HCT116 (cell line): ENCODE measurements at regions not wholly inside any gene's neighbourhood (a gene's known extent, or its start where the extent isn't known, plus 50 kb on each side); places are given as distances from the start of the nearest gene placed in this dataset.
A peak's percentile ranks its signal among the peaks of the same experiment; 100 is the strongest.

ENCODE experiments used
- ATAC-seq: fragments of 200-7000 bp; cut with Tn5 transposase; 2 replicates; pipeline ENCODE4 v1.9.1; 2020; ENCODE audit warnings: mild to moderate bottlenecking, moderate library complexity
- BruUV-seq: library from RNA; stranded (reverse); fragments of 400-500 nt; replicated peaks from 2 replicates; lab custom pipeline; 2021; lab: Mats Ljungman, UMichigan
- CTCF ChIA-PET: fragments of 300-600 bp; sonication (Branson Sonifier 250); formaldehyde crosslinking; loops from one replicate; lab custom pipeline; 2021; ENCODE audit warnings: antibody characterized with exemption; lab: Charles Lee
- POLR2A ChIA-PET: fragments of 300-600, 350-600 bp; sonication (Branson Sonifier 250); formaldehyde crosslinking; loops from one replicate; lab custom pipeline; 2021; ENCODE audit warnings: antibody characterized with exemption; lab: Charles Lee
- RAD21 ChIA-PET, 2 experiments: fragments of 300-600 bp; sonication (Branson Sonifier 250); formaldehyde crosslinking; loops; one replicate each; lab custom pipeline; 2023; ENCODE audit warnings: low total read pairs in 2 of 2; ENCODE audit not compliant: uncharacterized antibody in 2 of 2, unreplicated experiment in 2 of 2, low non-redundant PET in 1 of 2; lab: Charles Lee
- DNase-seq: peaks from one replicate; pipeline ENCODE4 v3.0.0-alpha.2; 2010; ENCODE audit warnings: low read depth, low spot score
- H2AFZ ChIP-seq: fragments of 200-600 bp; shearing (Covaris generic), sonication (generic); 2 replicates; pipeline ENCODE4 v1.6.1; 2017; ENCODE audit warnings: low read depth, mixed run types, mixed read lengths, antibody characterized with exemption, low read length; ENCODE audit not compliant: poor library complexity, severe bottlenecking
- H3K27ac ChIP-seq: 2 replicates; pipeline ENCODE4 v1.5.1; 2012; ENCODE audit warnings: low read depth, low read length
- H3K27me3 ChIP-seq: fragments of 200-600 bp; sonication (generic); 2 replicates; pipeline ENCODE4 v1.6.1; 2016; ENCODE audit warnings: mixed run types, low read length, mixed read lengths; ENCODE audit not compliant: insufficient read depth
- H3K36me3 ChIP-seq, 2 experiments: fragments of 200-500 bp in 1 of 2; fragments of 200-600 bp in 1 of 2; sonication (Bioruptor generic) in 1 of 2; sonication (generic) in 1 of 2; 2 replicates each; pipeline versions ENCODE4 v1.5.1 to v1.6.1; 2014 to 2016; ENCODE audit warnings: low read length in 2 of 2, inconsistent platforms in 1 of 2, mixed read lengths in 1 of 2, mixed run types in 1 of 2; ENCODE audit not compliant: insufficient read depth in 2 of 2, control insufficient read depth in 1 of 2
- H3K4me1 ChIP-seq, 2 experiments: fragments of 200-600 bp in 1 of 2; sonication (generic) in 1 of 2; 2 replicates each; pipeline versions ENCODE4 v1.5.1 to v1.6.1; 2012 to 2017; ENCODE audit warnings: low read length in 2 of 2, inconsistent platforms in 1 of 2, mild to moderate bottlenecking in 1 of 2, mixed read lengths in 1 of 2, mixed run types in 1 of 2, moderate library complexity in 1 of 2; ENCODE audit not compliant: insufficient read depth in 2 of 2, control insufficient read depth in 1 of 2
- H3K4me2 ChIP-seq: fragments of 200-600 bp; sonication (generic); 2 replicates; pipeline ENCODE4 v1.6.1; 2017; ENCODE audit warnings: mixed run types, low read length, mixed read lengths
- H3K4me3 ChIP-seq, 2 experiments: fragments of 200-600 bp in 1 of 2; sonication (generic) in 1 of 2; replicated peaks in 1 of 2; 2 replicates each; pipeline ENCODE4 v1.5.1; 2011 to 2016; ENCODE audit warnings: low read length in 2 of 2, control low read depth in 1 of 2, low read depth in 1 of 2, mild to moderate bottlenecking in 1 of 2, mixed read lengths in 1 of 2, mixed run types in 1 of 2
- H3K79me2 ChIP-seq: fragments of 200-600 bp; sonication (generic); 2 replicates; pipeline ENCODE4 v1.6.1; 2017; ENCODE audit warnings: mild to moderate bottlenecking, mixed run types, low read length, moderate library complexity, mixed read lengths; ENCODE audit not compliant: insufficient read depth
- H3K9ac ChIP-seq: fragments of 200-600 bp; sonication (generic); 2 replicates; pipeline ENCODE4 v1.6.1; 2016; ENCODE audit warnings: low read length, mixed read lengths
- H3K9me2 ChIP-seq: fragments of 200-600 bp; sonication (generic), shearing (Covaris generic); 2 replicates; pipeline ENCODE4 v1.6.1; 2017; ENCODE audit warnings: mixed run types, mild to moderate bottlenecking, moderate library complexity; ENCODE audit not compliant: insufficient read depth
- H3K9me3 ChIP-seq, 2 experiments: fragments of 200-500 bp in 1 of 2; fragments of 200-600 bp in 1 of 2; sonication (Bioruptor generic) in 1 of 2; sonication (generic) in 1 of 2; 2 replicates each; pipeline ENCODE4 v1.6.1; 2014 to 2017; ENCODE audit warnings: low read length in 2 of 2, mixed read lengths in 2 of 2, inconsistent platforms in 1 of 2, low read depth in 1 of 2, mild to moderate bottlenecking in 1 of 2, mixed run types in 1 of 2, moderate library complexity in 1 of 2; ENCODE audit not compliant: control insufficient read depth in 1 of 2, insufficient read depth in 1 of 2
- H4K20me1 ChIP-seq: fragments of 200-600 bp; sonication (generic), shearing (Covaris generic); 2 replicates; pipeline ENCODE4 v1.6.1; 2017; ENCODE audit warnings: mixed run types, mild to moderate bottlenecking, moderate library complexity; ENCODE audit not compliant: insufficient read depth
- ATF3 ChIP-seq: IDR thresholded peaks from 2 replicates; pipeline ENCODE4 v1.6.1; 2012
- CEBPB ChIP-seq: IDR thresholded peaks from 2 replicates; pipeline ENCODE4 v1.6.1; 2012; ENCODE audit warnings: low read depth
- CTCF ChIP-seq, 3 experiments: fragments of 200-600 bp in 1 of 3; sonication (generic) in 1 of 3; IDR thresholded peaks in 2 of 3; conservative IDR thresholded peaks in 1 of 3; 2 replicates each; pipeline ENCODE4 v1.5.1; 2012 to 2017; ENCODE audit warnings: low read depth in 2 of 3, low read length in 2 of 3, antibody characterized with exemption in 1 of 3, borderline replicate concordance in 1 of 3, control low read depth in 1 of 3, mild to moderate bottlenecking in 1 of 3, mixed read lengths in 1 of 3, mixed run types in 1 of 3, moderate library complexity in 1 of 3; ENCODE audit not compliant: insufficient read depth in 1 of 3
- EGR1 ChIP-seq: IDR thresholded peaks from 2 replicates; pipeline ENCODE4 v1.6.1; 2012; ENCODE audit warnings: low read depth
- POLR2A ChIP-seq: IDR thresholded peaks from 2 replicates; pipeline ENCODE4 v1.7.0; 2011; ENCODE audit warnings: borderline replicate concordance; ENCODE audit not compliant: insufficient read depth, insufficient read length; ENCODE audit errors: extremely low read depth
- POLR2AphosphoS5 ChIP-seq: IDR thresholded peaks from 2 replicates; pipeline ENCODE4 v1.6.1; 2011; ENCODE audit warnings: mild to moderate bottlenecking, low read depth, low read length, moderate library complexity
- RAD21 ChIP-seq: IDR thresholded peaks from 2 replicates; pipeline ENCODE4 v1.6.1; 2012; ENCODE audit warnings: low read depth, mild to moderate bottlenecking
- REST ChIP-seq: IDR thresholded peaks from 2 replicates; pipeline ENCODE4 v1.6.1; 2012; ENCODE audit warnings: low read depth
- SRF ChIP-seq: IDR thresholded peaks from 2 replicates; pipeline ENCODE4 v1.6.1; 2012; ENCODE audit warnings: low read depth
- ZBTB33 ChIP-seq: IDR thresholded peaks from 2 replicates; pipeline ENCODE4 v1.6.1; 2011; ENCODE audit warnings: mild to moderate bottlenecking, low read length, moderate library complexity; ENCODE audit not compliant: insufficient replicate concordance; ENCODE audit errors: extremely low read depth
- intact Hi-C: fragments of 100-400 bp; cut with micrococcal nuclease; formaldehyde crosslinking; loops from 2 replicates; pipeline ENCODE4 v1.10.0; 2022

- Histone ChIP-seq H3K4me1 (no peaks in the 10 kb centered on the region), H3K9ac (no peak overlapping the region), H2AFZ (peak overlapping the region; percentile 80), H3K79me2 (no peaks in the 10 kb centered on the region), H3K4me2 (no peak overlapping the region), H4K20me1 (no peaks in the 10 kb centered on the region), H3K4me3 (no peak overlapping the region), H3K9me3 (no peaks in the 10 kb centered on the region)
- POLR2A ChIA-PET, result no interaction called here
- ATAC-seq, result no peak
- intact Hi-C loops, result no loop called here
- TF ChIP-seq ATF3, result no peak
- no peak for TF ChIP-seq POLR2A
- no peak for TF ChIP-seq RAD21
- no peak for TF ChIP-seq POLR2AphosphoS5
- TF ChIP-seq CEBPB, result no peak
- no peak for TF ChIP-seq CTCF (IDR thresholded peaks at IDR 0.05 in 2 of 3, conservative IDR thresholded peaks at IDR 0.05 in 1 of 3; ENCODE audit: borderline replicate concordance in 1 of 3, insufficient read depth in 1 of 3, low read depth in 2 of 3, low read length in 2 of 3)
- no peak for TF ChIP-seq REST
- no peak for TF ChIP-seq ZBTB33
- no peak for TF ChIP-seq SRF
- TF ChIP-seq EGR1, result no peak
- TF ChIP-seq, all 23 proteins: peak for 0
- no peak overlapping the region for H3K27ac ChIP-seq
- DNase-seq, result no peak
- H3K36me3 ChIP-seq, result no peaks in the 10 kb centered on the region
- H3K27me3 ChIP-seq, result no peaks in the 10 kb centered on the region
- no TSS peak for BruUV-seq
- CTCF ChIA-PET, result no interaction called here
- RAD21 ChIA-PET, result no interaction called here
- H3K9me2 ChIP-seq, result no peaks in the 10 kb centered on the region
Measured at GRCh38 chr4:158067646-158068045, 105.2 kb downstream of the GASK1B start.
